GM19238 (cell line): ENCODE measurements at regions not wholly inside any gene's neighbourhood (a gene's known extent, or its start where the extent isn't known, plus 50 kb on each side); places are given as distances from the start of the nearest gene placed in this dataset.
"Not testable (repeated sequence)": the region's sequence is repeated elsewhere in the genome, so short reads cannot be mapped to it uniquely, and the experiment has no call there.

Experiments used
- DNase-seq: peaks from one replicate; pipeline ENCODE4 v3.0.0; 2011; ENCODE audit warnings: low spot score; ENCODE audit not compliant: insufficient read length

DNA sequence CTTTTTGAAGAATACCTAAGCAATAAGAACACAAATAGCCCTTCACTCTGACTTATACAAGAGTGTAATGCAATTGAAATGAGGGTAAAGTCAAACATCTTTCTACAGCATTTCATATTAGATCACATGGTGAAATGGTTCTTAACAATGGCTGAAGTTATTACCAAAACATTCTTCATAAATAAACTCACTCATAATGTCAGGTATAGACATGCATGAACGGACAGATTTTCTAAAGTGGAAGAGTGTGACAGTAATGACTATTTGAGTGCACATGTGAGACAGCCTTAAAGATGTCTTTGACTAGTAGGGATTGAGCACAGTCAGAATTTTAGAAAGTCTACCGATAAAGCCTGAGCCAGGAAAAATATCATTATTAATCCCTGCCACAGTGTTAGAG is 471.0 kb downstream of the ZPLD1 start:
- no peak for DNase-seq

DNA sequence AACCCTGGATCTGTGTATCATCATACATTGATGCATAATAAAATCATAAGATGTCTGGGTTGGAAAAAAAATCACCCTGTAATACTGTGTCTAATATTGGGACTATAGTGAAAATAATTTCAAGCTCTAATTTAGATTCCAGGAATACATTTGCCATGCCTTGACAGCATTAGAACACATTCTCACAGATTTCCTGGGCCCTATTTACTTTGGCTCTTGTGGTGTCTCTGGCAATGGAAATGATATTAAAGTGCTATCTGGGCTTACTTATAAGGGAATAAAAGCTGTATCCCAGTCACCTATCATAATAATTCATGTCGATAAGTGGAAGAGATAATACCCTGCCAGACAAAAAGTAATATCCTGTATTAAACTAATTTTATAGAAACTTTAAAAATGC is 472.0 kb downstream of the ZPLD1 start:
- no peak for DNase-seq

DNA sequence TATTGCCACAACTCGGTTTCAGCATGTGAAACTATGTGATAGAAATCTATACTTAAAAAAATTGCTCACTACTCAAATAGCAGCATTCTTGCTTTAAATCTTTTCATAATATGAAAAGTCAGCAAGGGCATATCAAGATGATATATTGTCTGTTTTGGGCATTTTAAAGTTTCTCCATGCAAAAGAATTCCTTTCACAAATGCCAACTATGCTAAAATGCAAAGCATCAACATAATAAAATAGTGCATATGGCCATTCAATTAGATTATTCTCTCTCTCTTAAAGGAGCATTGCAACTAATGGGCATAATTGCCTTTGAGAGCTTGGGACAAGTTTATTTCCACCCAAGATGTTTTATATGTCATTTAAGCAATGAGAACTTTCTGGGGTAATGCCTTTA is 475.1 kb downstream of the ZPLD1 start:
- no peak for DNase-seq

DNA sequence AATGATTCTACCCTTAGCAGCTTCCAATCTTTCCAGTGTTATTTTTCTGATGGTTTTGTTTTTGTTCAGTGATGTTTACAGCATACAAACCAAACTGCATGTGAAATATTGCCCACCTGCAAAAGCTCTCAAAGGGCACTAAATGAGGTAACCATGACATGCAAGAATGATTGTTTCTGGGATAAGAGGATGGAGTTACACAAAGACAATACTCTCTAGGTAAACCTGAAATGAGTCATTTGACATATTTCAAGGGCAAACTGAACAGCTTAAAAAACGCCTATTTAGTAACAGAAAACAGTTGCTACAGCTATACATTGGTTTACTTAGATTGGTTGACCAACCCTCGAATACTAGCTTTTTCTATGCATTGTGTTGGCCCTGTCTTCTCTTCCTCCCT is 481.7 kb downstream of the ZPLD1 start:
- DNase-seq, result no peak

DNA sequence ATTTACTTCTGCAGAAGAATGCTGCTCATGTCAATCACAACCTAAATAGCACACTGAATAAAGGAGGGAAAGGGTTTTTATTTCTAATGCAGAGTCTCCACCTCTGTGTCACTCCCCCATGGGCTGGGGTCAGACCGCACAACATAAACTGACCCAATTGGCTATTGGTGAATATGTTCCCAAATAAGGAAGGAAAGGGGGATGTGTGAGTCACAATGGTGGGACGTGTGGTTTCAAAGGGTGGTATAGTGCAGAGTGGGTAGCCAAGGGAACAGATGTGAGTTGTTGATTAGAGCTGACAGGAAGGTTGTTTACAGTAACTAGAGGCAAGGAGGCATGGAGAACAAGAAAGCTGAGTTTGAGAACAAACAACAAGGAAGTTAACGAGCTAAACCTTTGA is 491.8 kb downstream of the ZPLD1 start:
- no peak for DNase-seq

DNA sequence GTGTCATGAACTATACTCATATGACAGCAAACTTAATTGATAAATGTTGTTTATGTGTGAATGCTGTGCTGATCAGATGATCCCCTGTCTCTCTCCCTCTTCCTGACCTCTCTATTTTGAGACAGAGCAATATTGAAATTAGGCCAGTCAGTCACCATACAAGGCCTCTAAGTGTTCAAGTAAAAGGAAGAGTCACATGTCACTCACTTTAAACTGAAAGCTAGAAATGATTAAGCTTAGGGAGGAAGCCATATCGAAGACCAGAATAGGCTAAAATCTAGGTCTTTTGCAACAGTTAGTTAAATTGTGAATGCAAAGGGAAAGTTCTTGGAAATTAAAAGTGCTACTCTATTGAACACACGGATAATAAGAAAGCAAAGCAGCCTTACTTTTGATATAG is 498.6 kb downstream of the ZPLD1 start:
- DNase-seq, result no peak

DNA sequence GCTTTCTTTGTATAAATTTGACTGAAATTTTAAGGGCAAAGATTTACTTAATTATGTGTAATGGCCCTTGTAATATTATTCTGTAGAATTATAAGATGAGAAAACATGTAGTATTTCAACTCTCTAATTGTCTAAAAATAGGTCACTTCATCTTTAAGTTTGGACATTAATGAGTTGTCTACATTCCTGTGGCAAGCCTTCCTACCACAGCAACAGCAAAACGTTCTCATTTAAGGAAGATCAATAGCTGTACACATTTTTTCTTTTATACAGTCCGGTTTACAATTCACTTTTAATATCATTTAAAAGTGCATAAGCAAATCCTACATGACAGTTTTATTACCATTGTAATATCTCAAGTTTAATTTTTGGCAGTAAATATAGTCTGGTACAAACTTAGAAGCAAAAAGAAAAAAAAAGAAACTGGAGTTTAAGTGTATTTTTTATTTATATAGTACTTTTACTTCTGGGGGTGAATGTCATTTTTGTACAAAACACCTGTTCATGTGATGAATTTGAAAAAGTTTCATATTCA is 501.8 kb downstream of the ZPLD1 start:
- DNase-seq, result no peak

DNA sequence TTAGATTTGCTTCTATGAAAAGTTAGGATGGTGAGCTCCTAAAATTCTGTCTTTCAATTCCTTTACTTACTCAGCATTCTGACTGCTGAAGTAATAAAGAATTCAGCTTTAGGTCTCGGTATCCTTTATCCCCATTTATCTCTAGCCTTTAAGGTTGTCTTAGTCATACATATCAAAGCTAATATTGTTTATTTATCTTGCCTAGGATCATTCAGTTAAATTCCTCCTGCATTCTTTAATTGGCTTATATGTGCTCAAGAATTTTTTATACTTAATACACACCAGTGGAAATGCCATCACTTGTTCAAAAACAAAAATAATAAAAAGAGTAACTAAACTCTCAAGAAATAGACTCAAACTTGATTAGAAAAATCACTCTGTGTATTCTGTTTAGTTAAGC is 507.0 kb downstream of the ZPLD1 start:
- no peak for DNase-seq

DNA sequence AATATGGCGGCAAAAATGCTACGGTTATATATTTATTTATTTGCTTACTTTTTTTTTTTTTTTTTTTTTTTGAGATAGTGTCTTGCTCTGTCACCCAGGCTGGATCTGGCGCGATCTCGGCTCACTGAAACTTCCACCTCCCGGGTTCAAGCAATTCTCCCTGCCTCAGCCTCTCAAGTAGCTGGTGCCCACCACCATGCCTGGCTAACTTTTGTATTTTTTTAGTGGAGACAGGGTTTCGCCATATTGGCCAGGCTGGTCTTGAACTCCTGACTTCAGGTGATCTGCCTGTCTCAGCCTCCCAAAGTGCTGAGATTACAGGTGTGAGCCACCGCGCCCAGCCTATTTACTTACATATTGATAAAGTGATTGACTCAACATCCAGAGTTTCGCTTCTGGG is 511.6 kb downstream of the ZPLD1 start:
- not testable (repeated sequence) for DNase-seq

DNA sequence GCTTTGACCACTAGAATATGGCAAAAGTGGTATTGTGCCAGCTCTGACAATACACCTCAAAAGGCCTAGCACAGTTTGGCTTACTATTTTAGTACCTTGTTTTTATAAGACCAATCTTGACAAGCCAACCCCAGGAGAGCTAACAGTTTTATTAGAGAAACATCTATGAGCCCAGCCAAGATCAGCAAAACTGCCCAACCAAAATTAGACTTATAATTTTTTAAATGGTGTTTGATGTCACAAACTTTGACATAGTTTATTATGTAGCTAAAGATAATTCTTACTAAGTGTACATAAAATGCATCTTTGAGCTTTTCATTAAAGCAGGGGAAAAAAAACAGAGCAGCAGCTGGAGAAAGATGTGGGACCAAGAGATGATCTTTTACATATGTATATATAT is 537.5 kb downstream of the ZPLD1 start:
- DNase-seq, result no peak

DNA sequence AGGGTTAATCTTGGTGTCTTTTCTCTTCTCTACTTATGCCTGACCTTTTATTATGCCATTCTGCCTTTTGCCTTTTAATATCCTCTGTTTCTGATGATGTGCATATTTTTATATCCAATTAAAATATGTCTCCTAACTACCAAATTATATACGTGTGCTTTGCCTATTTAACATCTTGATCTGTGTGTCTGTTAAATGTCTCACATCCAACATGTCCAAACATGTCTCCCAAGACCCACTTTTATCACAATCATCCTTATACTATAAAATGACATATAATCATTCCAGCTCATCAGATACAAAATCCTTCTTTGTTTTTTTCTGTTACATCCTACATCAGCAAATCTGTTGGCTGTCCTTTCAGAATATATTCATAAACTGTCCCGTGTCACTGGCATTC is 539.5 kb downstream of the ZPLD1 start:
- DNase-seq, result no peak

DNA sequence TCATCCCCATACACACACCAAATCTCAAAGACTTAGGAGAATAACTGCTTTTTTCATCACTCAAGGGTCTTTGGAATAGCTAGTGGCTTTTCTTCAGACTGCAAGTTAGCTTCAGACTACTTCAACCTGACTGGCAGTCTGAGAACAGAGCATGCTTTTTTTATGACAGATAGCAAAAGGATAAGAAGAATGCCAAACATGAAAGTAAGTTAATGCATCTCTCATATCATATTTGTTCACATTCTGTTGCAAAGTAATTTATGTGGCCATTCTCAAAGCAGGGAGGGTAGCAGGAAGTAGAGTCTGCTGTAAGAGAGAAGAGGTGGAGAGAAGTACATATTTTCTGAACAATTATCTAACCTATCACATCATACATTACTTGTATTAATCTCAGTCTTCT is 544.4 kb downstream of the ZPLD1 start:
- DNase-seq, result no peak

DNA sequence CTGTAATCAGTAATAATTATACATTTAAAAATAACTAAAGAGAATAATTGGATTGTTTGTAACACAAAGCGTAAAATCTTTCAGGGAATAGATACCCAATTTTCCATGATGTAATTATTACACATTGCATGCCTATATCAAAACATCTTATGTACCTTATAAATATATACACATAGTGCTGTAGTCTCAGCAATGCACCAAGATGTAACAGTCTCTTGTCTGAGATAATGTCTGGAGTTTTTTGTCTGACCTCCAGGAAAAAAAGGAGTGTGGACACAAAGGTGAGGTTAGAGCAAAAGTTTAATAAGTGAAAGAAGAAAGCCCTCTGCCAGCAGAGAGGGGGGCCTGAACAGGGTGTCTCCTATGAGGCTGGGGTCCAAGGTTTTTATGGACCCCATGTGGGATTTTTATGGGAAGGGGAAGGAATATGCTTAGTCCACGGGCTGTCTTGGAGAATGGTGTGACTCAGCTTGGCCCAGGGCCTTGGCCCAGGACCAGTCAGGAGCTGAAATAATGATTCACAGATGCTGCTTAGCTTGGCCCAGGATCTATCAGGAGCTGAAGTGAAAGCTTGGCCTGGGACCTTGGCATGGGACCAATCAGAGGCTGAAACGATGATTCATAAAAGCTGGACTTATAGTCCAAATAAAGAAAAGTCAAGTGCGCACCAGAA is 545.0 kb downstream of the ZPLD1 start:
- no peak for DNase-seq

DNA sequence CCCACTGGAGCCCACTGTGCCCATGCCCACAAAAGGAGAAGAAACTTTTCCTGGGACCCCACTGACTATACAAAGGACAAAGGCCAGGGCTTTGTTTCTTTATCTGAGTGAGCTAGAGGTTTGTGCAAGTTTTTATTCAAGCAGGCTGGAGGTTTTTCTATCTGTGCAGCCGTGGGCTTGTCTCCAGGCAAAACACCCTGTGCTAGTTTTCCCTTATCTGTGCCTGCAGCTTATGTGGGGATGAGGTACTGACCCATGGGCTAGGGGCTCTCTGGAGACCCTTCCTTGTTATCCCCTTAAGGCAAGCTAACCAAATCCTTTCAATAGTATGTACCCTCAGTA is 545.5 kb downstream of the ZPLD1 start:
- DNase-seq, result no peak

DNA sequence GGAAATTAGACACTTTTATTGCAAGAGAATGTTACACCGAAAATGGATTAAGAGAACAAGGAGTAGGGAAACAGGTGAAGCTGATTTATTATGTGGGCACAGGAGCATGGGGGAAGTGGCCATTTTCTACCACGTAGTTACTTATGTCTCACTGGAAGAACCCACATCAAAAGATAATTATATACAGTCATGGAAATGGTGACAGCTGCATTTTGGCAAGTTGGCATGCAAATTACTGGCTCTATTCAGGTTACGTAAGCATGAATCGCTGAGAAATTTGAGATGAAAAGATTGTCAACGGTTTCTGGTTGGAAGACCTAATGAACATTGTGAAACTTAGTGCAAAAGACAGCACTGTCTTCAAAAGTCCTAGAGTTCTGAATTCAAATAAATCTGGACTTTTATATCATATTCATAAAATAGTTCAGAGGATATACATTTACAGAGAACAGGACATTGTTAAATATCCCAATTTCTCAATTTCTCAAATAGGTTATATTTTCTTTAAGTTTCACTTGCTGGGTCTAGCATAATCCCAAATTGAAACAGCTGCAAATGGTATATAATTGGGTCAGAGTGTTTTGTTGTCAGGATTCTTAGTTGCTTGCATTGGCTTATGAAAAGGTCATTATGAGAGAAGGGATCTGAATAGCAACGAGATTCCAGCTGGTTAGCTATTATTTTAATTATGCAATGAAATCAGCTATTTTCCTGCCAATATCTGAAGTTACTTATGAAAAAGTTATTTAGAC is 567.8 kb downstream of the ZPLD1 start:
- DNase-seq, result no peak

DNA sequence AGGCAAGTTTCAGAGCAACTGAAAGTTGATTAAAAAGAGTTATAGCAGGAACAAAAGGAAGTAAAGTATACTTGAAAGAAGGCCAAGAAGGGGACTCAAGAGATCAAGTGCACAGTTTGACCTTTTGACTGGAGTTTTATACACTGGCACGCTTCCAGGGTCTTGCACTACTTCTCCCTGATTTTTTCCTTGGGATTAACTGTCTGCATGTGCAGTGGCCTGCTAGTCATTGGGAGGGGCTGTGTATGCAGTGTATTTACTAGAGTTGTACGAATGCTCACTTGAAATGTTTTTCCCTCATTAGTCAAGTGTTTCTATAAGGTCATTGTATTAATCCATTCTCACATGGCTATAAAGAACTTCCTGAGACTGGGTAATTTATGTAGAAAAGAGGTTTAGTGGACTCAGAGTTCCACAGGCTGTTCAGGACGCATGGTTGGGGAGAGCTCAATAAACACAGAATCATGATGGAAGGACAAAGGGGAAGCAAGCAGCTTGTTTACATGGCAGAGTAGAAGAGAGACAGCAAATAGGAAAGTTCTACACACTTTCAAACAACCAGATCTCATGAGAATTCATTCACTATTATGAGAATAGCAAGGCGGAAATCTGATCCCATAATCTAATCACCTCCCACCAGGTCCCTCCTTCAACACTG is 571.8 kb downstream of the ZPLD1 start:
- no peak for DNase-seq

DNA sequence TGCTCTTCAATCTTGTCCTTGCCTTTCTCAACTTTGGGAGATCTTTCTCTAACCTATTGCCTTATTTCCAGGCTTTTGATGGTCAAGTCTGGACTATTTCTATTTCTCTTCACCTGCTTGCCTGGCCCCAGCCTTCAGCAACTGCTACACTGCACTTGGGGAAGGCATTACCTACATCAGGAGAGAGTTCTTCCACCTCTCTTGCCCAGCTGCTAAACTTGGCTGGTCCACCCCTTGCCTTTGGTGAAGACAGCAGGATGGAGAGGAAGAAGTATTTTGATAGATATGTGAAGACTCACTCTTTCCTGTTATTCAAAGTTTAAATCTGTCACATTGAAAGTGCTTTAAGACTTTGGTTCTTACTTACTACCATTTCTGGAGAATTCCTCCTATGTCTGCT is 574.8 kb downstream of the ZPLD1 start:
- DNase-seq, result no peak

DNA sequence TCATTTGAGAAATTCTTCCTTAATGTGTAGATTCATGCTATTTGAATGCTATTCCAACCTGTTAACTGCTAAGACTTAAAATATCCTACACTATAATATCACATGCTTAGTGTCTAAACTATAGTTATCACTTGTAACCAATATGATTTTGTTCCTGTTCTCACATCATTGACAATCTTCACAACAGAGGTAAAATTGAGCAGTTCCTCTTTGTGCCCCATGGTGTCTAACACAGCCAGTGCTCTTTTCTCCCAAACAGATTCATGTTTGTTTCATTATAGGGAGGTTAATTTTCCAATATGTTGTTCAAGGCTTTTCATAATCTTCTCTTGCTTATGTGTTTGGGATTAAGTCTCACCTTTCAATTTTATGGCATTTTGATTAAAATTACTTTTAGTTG is 591.1 kb downstream of the ZPLD1 start:
- no peak for DNase-seq

DNA sequence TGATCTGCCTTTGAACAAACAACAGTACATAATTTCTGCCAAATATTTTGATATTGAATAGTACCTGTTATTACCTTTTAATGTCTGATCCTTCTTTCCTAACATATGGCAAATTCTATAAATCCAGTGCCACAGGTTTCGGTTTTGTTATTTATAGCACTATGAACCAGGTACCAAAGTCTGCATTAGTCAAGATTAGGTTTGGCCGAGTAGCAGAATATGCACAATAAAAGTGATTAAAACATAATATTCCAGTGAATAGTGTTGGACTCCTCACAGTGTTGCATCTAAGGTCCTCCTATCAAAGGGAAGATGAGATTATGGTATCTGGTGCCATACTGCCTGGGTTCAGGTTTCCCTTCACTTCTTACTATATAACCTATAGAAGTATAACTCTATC is 599.0 kb downstream of the ZPLD1 start:
- DNase-seq, result no peak

DNA sequence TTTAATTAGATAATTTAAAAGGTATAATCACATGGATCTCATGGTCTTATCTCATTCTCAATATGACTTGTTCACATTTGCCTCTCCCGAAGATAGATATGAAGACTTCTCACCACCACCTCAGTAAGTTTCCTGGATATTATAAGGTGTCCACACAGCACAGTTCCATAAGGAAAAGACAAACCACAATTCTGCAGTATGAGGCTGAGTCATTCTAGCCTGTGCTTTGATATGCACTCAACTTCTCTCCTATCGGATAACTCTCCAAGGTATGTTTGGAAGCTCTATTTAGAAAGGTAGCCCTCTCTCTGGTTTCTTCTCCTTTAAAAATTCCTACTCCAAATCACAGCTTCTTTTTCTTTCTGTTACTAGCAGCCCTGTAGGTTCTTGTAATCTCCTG is 612.8 kb downstream of the ZPLD1 start:
- no peak for DNase-seq

DNA sequence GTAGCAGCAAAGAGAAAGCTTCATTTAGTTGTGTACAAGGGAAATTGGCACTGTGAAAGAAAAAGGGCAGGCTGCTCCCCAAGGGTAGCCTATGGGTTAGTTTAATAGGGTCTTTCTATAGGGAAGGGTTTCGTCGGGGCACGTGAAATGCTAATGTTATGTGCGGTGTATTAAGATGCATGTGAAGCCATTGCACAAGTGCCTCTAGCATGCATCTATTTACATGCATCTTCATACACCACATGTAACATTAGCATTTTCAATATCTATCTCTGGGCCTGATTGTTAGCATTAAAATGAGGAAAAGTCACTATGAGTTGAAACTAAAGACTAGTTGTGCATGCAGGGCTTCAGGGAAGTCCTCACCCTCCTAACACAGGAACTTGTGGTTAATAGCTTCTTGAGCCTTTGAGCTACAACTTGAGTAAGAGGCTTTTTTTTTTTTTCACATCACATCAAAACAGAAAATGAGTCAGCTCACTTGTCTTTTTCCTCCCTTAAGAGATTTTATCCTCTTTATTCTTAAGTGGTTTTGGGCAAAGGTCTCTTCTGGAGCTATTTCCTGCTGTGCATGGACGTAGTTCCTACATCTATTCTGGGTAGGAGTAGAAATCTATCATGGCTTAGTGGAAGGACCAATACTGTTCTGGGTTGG is 613.4 kb downstream of the ZPLD1 start:
- no peak for DNase-seq

DNA sequence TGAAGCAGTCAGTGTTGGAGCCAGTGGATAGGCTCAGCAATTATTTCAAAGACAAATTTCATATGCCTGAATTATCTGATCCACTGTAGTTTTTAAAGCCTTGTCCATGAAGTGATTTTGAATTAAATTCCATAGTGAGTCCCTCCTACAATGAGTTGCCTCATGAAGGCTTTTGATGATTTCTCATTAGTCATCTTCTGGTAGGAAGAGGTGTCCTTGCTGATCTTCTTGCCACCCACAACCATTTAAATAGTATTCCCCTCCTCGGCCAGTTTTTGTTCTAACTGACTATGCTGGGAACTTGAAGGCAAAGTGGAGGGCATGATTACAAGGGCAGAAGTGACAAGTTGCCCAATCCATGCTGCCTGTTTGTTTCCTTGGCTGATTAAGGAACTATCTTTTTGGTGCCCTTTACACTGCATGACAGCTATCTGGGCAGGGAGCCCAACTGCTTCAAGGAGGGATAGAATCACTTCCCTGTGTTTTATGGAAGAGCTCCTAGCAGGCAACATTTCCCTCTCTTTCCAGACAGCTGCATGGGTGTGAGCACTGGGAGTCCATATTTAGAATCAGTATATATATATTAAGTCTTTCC is 617.5 kb downstream of the ZPLD1 start:
- DNase-seq, result no peak
